HG02885 (cell line): ENCODE measurements at regions not wholly inside any gene's neighbourhood (a gene's known extent, or its start where the extent isn't known, plus 50 kb on each side); places are given as distances from the start of the nearest gene placed in this dataset.
"Not testable (repeated sequence)": the region's sequence is repeated elsewhere in the genome, so short reads cannot be mapped to it uniquely, and the experiment has no call there.

Source experiments
- ATAC-seq: cut with Tn5 transposase; IDR thresholded peaks from one replicate; pipeline ENCODE4 v1.9.1; 2021; ENCODE audit warnings: mild to moderate bottlenecking; ENCODE audit not compliant: unreplicated experiment, poor library complexity

GRCh38 chr2:180842461-180842860 is 137.9 kb upstream of the UBE2E3 start:
- ATAC-seq, result no peak

- no peak for ATAC-seq
Measured at GRCh38 chr2:180840641-180841040, 139.8 kb upstream of the UBE2E3 start.

GRCh38 chr2:180829836-180830235 is 150.6 kb upstream of the UBE2E3 start:
- ATAC-seq, result no peak

- no peak for ATAC-seq
Measured at GRCh38 chr2:180829261-180829660, 151.1 kb upstream of the UBE2E3 start.

GRCh38 chr2:180828756-180829155 is 151.6 kb upstream of the UBE2E3 start:
- ATAC-seq, result no peak

GRCh38 chr2:180823546-180824141 is 156.8 kb upstream of the UBE2E3 start:
- peak; percentile 40 for ATAC-seq

GRCh38 chr2:180819106-180819505 is 161.3 kb upstream of the UBE2E3 start:
- ATAC-seq, result no peak

GRCh38 chr2:180818700-180819099 is 161.7 kb upstream of the UBE2E3 start:
- not testable (repeated sequence) for ATAC-seq

- no peak for ATAC-seq
Measured at GRCh38 chr2:180799141-180799540, 181.3 kb upstream of the UBE2E3 start.

GRCh38 chr2:180790891-180791290 is 189.5 kb upstream of the UBE2E3 start:
- ATAC-seq, result no peak

GRCh38 chr2:180787330-180787729 is 193.1 kb upstream of the UBE2E3 start:
- no peak for ATAC-seq

GRCh38 chr2:180781276-180781675 is 199.1 kb upstream of the UBE2E3 start:
- no peak for ATAC-seq

GRCh38 chr2:180778291-180778690 is 202.1 kb upstream of the UBE2E3 start:
- ATAC-seq, result no peak

- ATAC-seq, result no peak
Measured at GRCh38 chr2:180776921-180777320, 203.5 kb upstream of the UBE2E3 start.

- no peak for ATAC-seq
Measured at GRCh38 chr2:180775711-180776110, 204.7 kb upstream of the UBE2E3 start.

GRCh38 chr2:180765316-180765715 is 215.1 kb upstream of the UBE2E3 start:
- not testable (repeated sequence) for ATAC-seq

- no peak for ATAC-seq
Measured at GRCh38 chr2:180763263-180763989, 217.0 kb upstream of the UBE2E3 start.

- no peak for ATAC-seq
Measured at GRCh38 chr2:180761224-180761623, 219.2 kb upstream of the UBE2E3 start.

- no peak for ATAC-seq
Measured at GRCh38 chr2:180759631-180760030, 220.8 kb upstream of the UBE2E3 start.

- ATAC-seq, result no peak
Measured at GRCh38 chr2:180753809-180754761, 226.3 kb upstream of the UBE2E3 start.
